ENCODE measurements at regions not wholly inside any gene's neighbourhood (a gene's known extent, or its start where the extent isn't known, plus 50 kb on each side); places are given as distances from the start of the nearest gene placed in this dataset.
A peak's percentile ranks its signal among the peaks of the same experiment; 100 is the strongest.

GRCh38 chr1:17979815-17980214 is 127.8 kb upstream of the IGSF21 start:
- DNase-seq, result no peak

- DNase-seq, result no peak
Measured at GRCh38 chr1:17982197-17982596, 125.4 kb upstream of the IGSF21 start.

GRCh38 chr1:17984583-17984982 is 123.0 kb upstream of the IGSF21 start:
- peak; percentile 49 for DNase-seq

GRCh38 chr1:17986156-17986555 is 121.4 kb upstream of the IGSF21 start:
- DNase-seq, result no peak

- no peak for DNase-seq
Measured at GRCh38 chr1:17990401-17990800, 117.2 kb upstream of the IGSF21 start.

- no peak for DNase-seq
Measured at GRCh38 chr1:17991996-17992395, 115.6 kb upstream of the IGSF21 start.

- DNase-seq, result no peak
Measured at GRCh38 chr1:17992800-17993199, 114.8 kb upstream of the IGSF21 start.

- DNase-seq, result no peak
Measured at GRCh38 chr1:17994046-17994445, 113.6 kb upstream of the IGSF21 start.

- no peak for DNase-seq
Measured at GRCh38 chr1:17995480-17995879, 112.1 kb upstream of the IGSF21 start.

GRCh38 chr1:17998889-17999288 is 108.7 kb upstream of the IGSF21 start:
- no peak for DNase-seq

- DNase-seq, result no peak
Measured at GRCh38 chr1:17999884-18000283, 107.7 kb upstream of the IGSF21 start.

GRCh38 chr1:18001725-18002124 is 105.9 kb upstream of the IGSF21 start:
- no peak for DNase-seq

GRCh38 chr1:18004278-18004677 is 103.3 kb upstream of the IGSF21 start:
- DNase-seq, result no peak

GRCh38 chr1:18005238-18005637 is 102.4 kb upstream of the IGSF21 start:
- no peak for DNase-seq

- no peak for DNase-seq
Measured at GRCh38 chr1:18007391-18008041, 100.1 kb upstream of the IGSF21 start.

GRCh38 chr1:18008081-18008480 is 99.5 kb upstream of the IGSF21 start:
- DNase-seq, result no peak

GRCh38 chr1:18009055-18009454 is 98.5 kb upstream of the IGSF21 start:
- DNase-seq, result no peak

GRCh38 chr1:18009478-18009961 is 98.1 kb upstream of the IGSF21 start:
- no peak for DNase-seq

GRCh38 chr1:18010408-18010807 is 97.2 kb upstream of the IGSF21 start:
- no peak for DNase-seq

- DNase-seq, result no peak
Measured at GRCh38 chr1:18010945-18011344, 96.7 kb upstream of the IGSF21 start.

- no peak for DNase-seq
Measured at GRCh38 chr1:18011703-18012102, 95.9 kb upstream of the IGSF21 start.

- DNase-seq, result no peak
Measured at GRCh38 chr1:18012686-18013085, 94.9 kb upstream of the IGSF21 start.

GRCh38 chr1:18013216-18013615 is 94.4 kb upstream of the IGSF21 start:
- DNase-seq, result no peak

GRCh38 chr1:18015719-18016118 is 91.9 kb upstream of the IGSF21 start:
- no peak for DNase-seq

GRCh38 chr1:18018366-18018765 is 89.2 kb upstream of the IGSF21 start:
- no peak for DNase-seq
